Activated CD8-positive, alpha-beta memory T cell treated with anti-CD3 and anti-CD28 coated beads for 36 hours (primary cell): ENCODE measurements at regions not wholly inside any gene's neighbourhood (a gene's known extent, or its start where the extent isn't known, plus 50 kb on each side); places are given as distances from the start of the nearest gene placed in this dataset.

Experiments
- CTCF ChIA-PET: fragments of 350-600 bp; sonication (Branson Sonifier 250); formaldehyde crosslinking; loops from one replicate; lab custom pipeline; 2021; ENCODE audit warnings: antibody characterized with exemption; lab: Charles Lee
- POLR2A ChIA-PET: fragments of 350-600 bp; sonication (Branson Sonifier 250); formaldehyde crosslinking; loops from one replicate; lab custom pipeline; 2021; ENCODE audit warnings: antibody characterized with exemption; lab: Charles Lee

- ChIA-PET CTCF (no interaction called here), POLR2A (no interaction called here)
Measured at GRCh38 chr4:107203733-107204132, 167.6 kb upstream of the DKK2 start.

GRCh38 chr4:107202744-107203143, 166.6 kb upstream of the DKK2 start:
- POLR2A ChIA-PET, result no interaction called here

GRCh38 chr4:107197121-107197520, 161.0 kb upstream of the DKK2 start:
- CTCF ChIA-PET, result no interaction called here
- POLR2A ChIA-PET, result no interaction called here

More at GRCh38 chr4:107202744-107203143, 166.6 kb upstream of the DKK2 start:
- CTCF ChIA-PET, result no interaction called here

GRCh38 chr4:107196312-107196711, 160.2 kb upstream of the DKK2 start:
- ChIA-PET POLR2A (no interaction called here), CTCF (no interaction called here)

GRCh38 chr4:107194005-107194404, 157.9 kb upstream of the DKK2 start:
- CTCF ChIA-PET, result no interaction called here
- POLR2A ChIA-PET, result no interaction called here

GRCh38 chr4:107192601-107193000, 156.5 kb upstream of the DKK2 start:
- ChIA-PET POLR2A (no interaction called here), CTCF (no interaction called here)

- ChIA-PET POLR2A (no interaction called here), CTCF (no interaction called here)
Measured at GRCh38 chr4:107187091-107187490, 151.0 kb upstream of the DKK2 start.

GRCh38 chr4:107183155-107183774, 147.2 kb upstream of the DKK2 start:
- ChIA-PET CTCF (no interaction called here), POLR2A (no interaction called here)

- CTCF ChIA-PET, result no interaction called here
- POLR2A ChIA-PET, result no interaction called here
Measured at GRCh38 chr4:107182347-107182746, 146.2 kb upstream of the DKK2 start.

GRCh38 chr4:107166873-107167450, 130.8 kb upstream of the DKK2 start:
- ChIA-PET POLR2A (no interaction called here), CTCF (no interaction called here)

- CTCF ChIA-PET, result no interaction called here
- POLR2A ChIA-PET, result no interaction called here
Measured at GRCh38 chr4:107166181-107166580, 130.1 kb upstream of the DKK2 start.

- POLR2A ChIA-PET, result no interaction called here
- CTCF ChIA-PET, result no interaction called here
Measured at GRCh38 chr4:107164962-107165475, 128.9 kb upstream of the DKK2 start.

GRCh38 chr4:107156443-107156842, 120.3 kb upstream of the DKK2 start:
- ChIA-PET POLR2A (no interaction called here), CTCF (no interaction called here)

GRCh38 chr4:107155366-107155765, 119.3 kb upstream of the DKK2 start:
- ChIA-PET CTCF (no interaction called here), POLR2A (no interaction called here)

GRCh38 chr4:107153956-107154355, 117.8 kb upstream of the DKK2 start:
- POLR2A ChIA-PET, result no interaction called here
- CTCF ChIA-PET, result no interaction called here

GRCh38 chr4:107153228-107153627, 117.1 kb upstream of the DKK2 start:
- POLR2A ChIA-PET, result no interaction called here
- CTCF ChIA-PET, result no interaction called here

GRCh38 chr4:107151173-107151572, 115.1 kb upstream of the DKK2 start:
- ChIA-PET POLR2A (no interaction called here), CTCF (no interaction called here)

- CTCF ChIA-PET, result no interaction called here
Measured at GRCh38 chr4:107148904-107149303, 112.8 kb upstream of the DKK2 start.

GRCh38 chr4:107147873-107148272, 111.8 kb upstream of the DKK2 start:
- ChIA-PET POLR2A (no interaction called here), CTCF (no interaction called here)

More at GRCh38 chr4:107148904-107149303, 112.8 kb upstream of the DKK2 start:
- POLR2A ChIA-PET, result no interaction called here

- ChIA-PET CTCF (no interaction called here), POLR2A (no interaction called here)
Measured at GRCh38 chr4:107138433-107138832, 102.3 kb upstream of the DKK2 start.

- ChIA-PET CTCF (no interaction called here), POLR2A (no interaction called here)
Measured at GRCh38 chr4:107133965-107134653, 98.0 kb upstream of the DKK2 start.
